Activated naive CD8-positive, alpha-beta T cell treated with anti-CD3 and anti-CD28 coated beads, Interleukin-2, amount 50 U/mL, for 24 hours (primary cell): ENCODE measurements at regions not wholly inside any gene's neighbourhood (a gene's known extent, or its start where the extent isn't known, plus 50 kb on each side); places are given as distances from the start of the nearest gene placed in this dataset.
"Not testable (repeated sequence)": the region's sequence is repeated elsewhere in the genome, so short reads cannot be mapped to it uniquely, and the experiment has no call there.

Experiments
- ATAC-seq: fragments of 150-1000 bp; cut with Tn5 transposase; one replicate; pipeline ENCODE4 v1.10.0; 2021
- DNase-seq: peaks from one replicate; pipeline ENCODE4 v3.0.0; 2021
- H3K27ac Mint-ChIP-seq: one replicate; pipeline ENCODE4 v1.8.0; 2021; ENCODE audit warnings: mild to moderate bottlenecking, mixed read lengths
- H3K27me3 Mint-ChIP-seq: one replicate; pipeline ENCODE4 v1.8.0; 2021; ENCODE audit warnings: mixed read lengths
- H3K36me3 Mint-ChIP-seq: one replicate; pipeline ENCODE4 v1.8.0; 2021; ENCODE audit warnings: low read depth, mixed read lengths
- H3K4me1 Mint-ChIP-seq: one replicate; pipeline ENCODE4 v1.8.0; 2021; ENCODE audit warnings: mixed read lengths
- H3K4me3 Mint-ChIP-seq: one replicate; pipeline ENCODE4 v1.8.0; 2021; ENCODE audit warnings: mild to moderate bottlenecking, moderate library complexity, mixed read lengths
- H3K9me3 Mint-ChIP-seq: one replicate; pipeline ENCODE4 v1.8.0; 2021; ENCODE audit warnings: mixed read lengths

GRCh38 chr15:83383608-83384139 is 63.5 kb upstream of the SH3GL3 start:
- not testable (repeated sequence) for H3K27ac Mint-ChIP-seq, H3K36me3 Mint-ChIP-seq, H3K4me1 Mint-ChIP-seq, H3K4me3 Mint-ChIP-seq, DNase-seq, ATAC-seq, H3K9me3 Mint-ChIP-seq
- peaks cover 21% of the 10 kb centered on the region for H3K27me3 Mint-ChIP-seq

DNA sequence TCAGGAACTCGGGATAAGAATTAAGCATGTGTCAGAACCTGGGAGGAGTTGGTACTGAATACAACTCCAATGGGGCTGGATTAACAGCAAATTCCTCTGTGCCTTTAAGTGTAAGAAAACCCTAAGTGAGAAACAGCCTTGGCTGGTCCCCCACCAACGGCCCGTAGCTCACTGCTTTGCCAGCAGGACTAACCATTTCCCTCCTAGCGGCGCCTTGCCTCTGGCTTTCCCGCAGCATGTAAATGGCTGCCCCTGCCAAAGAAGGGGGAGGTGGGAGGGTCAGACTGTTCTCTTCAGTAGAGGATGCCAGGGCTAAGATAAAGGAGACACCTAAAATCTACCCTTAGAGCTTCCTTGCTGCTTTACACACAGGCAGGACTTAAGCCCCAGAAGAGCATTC is 51.0 kb upstream of the SH3GL3 start:
- Mint-ChIP-seq H3K9me3 (no peaks in the 10 kb centered on the region), H3K36me3 (no peaks in the 10 kb centered on the region), H3K4me1 (no peaks in the 10 kb centered on the region), H3K27ac (no peak overlapping the region), H3K4me3 (no peak overlapping the region), H3K27me3 (peaks cover 17% of the 10 kb centered on the region)
- DNase-seq (no peak), ATAC-seq (no peak)
